GM12864 (cell line): ENCODE measurements at regions not wholly inside any gene's neighbourhood (a gene's known extent, or its start where the extent isn't known, plus 50 kb on each side); places are given as distances from the start of the nearest gene placed in this dataset.

ENCODE experiments used
- DNase-seq: peaks from one replicate; pipeline ENCODE4 v3.0.0-alpha.2; 2011; ENCODE audit warnings: low read depth
- H3K4me3 ChIP-seq: 2 replicates; pipeline ENCODE4 v1.5.1; 2011; ENCODE audit warnings: mild to moderate bottlenecking, low read depth, low read length, control low read depth
- TF ChIP-seq, protein P1 (sequence below): IDR thresholded peaks from 2 replicates; pipeline ENCODE4 v1.5.1; 2011; ENCODE audit warnings: low read depth, mild to moderate bottlenecking, moderate library complexity, low read length, control low read depth, inconsistent platforms; ENCODE audit errors: missing control alignments

DNA sequence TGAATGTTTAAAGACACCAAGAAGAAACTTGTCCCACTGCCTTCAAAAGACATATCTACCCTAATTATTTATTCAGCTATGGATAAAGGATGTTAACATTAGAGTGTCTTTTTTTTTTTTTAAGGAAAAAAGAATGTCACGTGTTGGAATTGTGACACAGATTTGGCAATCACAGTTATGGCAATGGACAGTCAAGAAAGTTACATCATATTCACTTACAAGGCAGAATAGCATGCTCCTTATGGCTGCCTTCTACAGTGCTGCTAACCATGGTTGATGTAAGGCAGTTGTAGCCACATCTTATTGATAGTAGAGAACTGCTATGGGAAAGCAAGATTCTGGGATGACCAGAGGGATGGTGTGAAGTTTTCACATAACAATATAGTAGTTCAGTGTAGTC is 128.8 kb upstream of the ZBTB20 start:
- DNase-seq: no peak
- H3K4me3 ChIP-seq: no peak overlapping the region
- TF ChIP-seq, protein P1, sequence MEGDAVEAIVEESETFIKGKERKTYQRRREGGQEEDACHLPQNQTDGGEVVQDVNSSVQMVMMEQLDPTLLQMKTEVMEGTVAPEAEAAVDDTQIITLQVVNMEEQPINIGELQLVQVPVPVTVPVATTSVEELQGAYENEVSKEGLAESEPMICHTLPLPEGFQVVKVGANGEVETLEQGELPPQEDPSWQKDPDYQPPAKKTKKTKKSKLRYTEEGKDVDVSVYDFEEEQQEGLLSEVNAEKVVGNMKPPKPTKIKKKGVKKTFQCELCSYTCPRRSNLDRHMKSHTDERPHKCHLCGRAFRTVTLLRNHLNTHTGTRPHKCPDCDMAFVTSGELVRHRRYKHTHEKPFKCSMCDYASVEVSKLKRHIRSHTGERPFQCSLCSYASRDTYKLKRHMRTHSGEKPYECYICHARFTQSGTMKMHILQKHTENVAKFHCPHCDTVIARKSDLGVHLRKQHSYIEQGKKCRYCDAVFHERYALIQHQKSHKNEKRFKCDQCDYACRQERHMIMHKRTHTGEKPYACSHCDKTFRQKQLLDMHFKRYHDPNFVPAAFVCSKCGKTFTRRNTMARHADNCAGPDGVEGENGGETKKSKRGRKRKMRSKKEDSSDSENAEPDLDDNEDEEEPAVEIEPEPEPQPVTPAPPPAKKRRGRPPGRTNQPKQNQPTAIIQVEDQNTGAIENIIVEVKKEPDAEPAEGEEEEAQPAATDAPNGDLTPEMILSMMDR: no peak

DNA sequence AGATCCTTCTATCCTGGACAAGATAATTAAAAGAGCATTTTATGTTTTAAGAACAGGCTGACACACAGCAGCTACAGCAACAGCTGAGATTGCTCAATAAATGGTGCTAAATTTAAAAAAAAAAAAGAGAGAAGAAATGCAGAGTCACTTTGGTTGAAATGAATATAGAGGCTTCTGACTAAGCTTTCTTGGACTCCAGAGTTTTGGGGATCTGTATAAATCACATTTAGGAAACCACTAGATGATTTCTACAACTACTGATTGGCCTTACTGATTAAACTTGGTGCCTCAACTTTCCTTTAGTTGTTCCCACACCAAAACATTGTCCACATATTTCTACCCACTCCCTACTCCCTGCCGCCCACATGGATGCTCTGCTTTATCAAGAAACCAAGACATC is 132.9 kb upstream of the ZBTB20 start:
- TF ChIP-seq, protein P1: no peak
- no peak overlapping the region for H3K4me3 ChIP-seq
- no peak for DNase-seq

DNA sequence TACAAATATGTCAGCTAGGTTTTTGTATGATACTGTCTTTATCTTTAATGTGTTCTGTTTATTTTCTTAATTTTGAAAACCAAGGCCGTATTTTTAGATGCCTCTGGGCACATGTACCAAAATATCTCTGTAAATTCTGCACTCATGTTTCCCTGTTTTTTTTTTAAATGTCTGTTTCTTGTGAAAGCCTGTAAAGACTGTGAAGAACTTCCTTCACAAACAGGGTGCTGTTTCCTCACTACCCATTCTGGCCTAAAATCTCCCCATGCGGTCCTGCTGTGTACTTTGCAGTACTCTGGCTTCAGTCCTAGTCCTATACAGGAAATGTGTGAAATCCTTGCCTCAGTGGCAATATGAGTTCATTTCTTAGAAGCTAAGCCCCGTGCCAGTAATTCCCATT is 133.4 kb upstream of the ZBTB20 start:
- TF ChIP-seq, protein P1: no peak
- DNase-seq: no peak

DNA sequence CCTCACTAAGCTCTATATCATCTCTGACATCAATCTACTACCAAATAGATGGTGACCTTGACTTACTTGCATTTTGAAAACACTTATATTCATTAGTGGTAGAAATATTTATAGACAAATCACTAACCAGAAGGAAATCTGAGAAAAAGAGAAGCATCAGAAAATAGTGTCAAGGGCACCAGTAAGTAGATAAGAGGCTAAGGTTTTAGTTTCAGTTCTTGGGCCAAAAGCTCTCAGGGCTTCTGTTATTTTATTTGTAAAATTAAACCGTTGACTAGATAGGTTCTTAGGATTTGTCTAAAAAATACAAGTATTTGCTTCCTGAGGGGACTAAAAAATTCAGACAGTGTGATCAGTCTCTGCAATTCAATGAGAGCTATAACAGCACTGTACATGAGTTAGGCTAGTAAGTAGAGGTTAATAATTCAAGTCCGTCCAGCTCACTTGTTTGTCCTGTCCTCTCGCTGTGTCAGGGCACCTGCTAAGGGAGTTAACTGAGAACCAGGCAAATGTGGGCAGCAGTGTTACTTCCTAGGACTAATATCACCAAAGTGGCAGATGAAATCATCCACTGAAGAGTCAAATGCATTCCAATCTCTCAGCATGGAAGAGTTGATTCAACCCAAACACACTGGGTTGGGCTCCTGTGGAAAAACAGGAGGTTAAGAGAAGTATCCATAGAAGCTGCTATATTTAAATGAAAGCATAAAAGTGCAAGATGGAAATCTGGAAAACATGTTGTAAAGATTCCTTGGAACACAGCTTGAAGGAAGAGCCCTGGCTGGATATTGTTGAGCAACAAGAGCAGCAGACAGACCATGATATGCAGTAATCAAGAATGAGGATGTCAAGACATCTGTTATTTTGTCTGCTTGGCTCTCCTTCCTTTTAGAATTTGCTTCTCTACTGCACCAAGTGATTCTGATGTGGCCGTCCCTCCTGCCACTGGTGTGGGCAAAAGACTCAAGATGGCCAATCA is 134.9 kb upstream of the ZBTB20 start:
- TF ChIP-seq, protein P1: no peak
- DNase-seq: no peak
- no peak overlapping the region for H3K4me3 ChIP-seq

More for the DNA sequence above, 133.4 kb upstream of the ZBTB20 start:
- no peak overlapping the region for H3K4me3 ChIP-seq

DNA sequence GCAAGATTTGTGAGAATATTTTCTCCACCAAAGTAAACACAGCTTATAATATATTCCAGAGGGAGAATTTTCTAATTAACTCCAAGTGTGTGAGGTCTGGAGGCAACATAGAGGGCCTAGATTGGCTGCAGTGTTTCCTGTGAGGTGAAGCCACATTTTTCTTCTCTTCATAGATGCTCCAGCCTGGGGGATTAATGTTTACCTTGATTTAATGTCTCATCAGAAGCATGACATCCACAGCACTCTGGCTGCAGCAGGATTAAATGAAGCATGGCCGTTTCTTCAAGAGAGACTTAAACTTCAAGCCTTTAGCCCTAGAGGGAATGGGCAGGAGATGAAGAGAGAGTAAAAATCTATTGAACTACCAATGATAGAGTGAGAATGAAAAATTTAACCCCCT is 137.9 kb upstream of the ZBTB20 start:
- H3K4me3 ChIP-seq: no peak overlapping the region
- DNase-seq: no peak
- TF ChIP-seq, protein P1: no peak

DNA sequence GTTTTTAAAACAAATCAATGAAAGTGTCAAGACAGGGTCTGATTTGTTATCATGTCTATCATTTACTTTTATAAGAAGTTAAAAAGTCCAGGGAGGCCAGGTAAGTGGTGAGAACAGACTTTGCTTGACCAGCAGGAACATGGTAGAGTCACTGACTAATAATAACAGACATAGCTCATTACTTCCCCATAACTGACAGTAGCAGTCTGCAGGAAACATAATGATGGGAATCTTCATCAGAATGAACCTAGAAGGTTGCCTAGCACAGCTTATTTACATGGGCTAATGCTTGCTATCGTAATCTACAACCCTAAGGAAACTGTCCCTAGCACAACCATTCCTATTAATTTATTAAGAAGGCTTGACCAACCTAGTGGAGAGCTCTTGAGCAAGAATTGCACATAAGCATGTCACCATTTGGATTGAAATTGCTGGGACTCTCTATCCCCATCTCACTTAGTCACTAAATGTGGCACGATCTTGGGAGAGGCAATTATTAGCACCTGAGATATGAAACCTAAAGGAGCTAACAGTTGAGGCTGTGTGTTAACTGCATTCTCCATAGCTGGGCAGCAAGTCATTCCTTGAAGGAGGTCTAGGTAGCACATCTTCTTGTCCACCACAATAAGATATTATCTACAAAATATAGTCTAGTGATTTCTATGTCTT is 139.6 kb upstream of the ZBTB20 start:
- no peak for DNase-seq
- TF ChIP-seq, protein P1: no peak
- H3K4me3 ChIP-seq: no peak overlapping the region
